Endothelial cell of umbilical vein (primary cell): ENCODE measurements at regions not wholly inside any gene's neighbourhood (a gene's known extent, or its start where the extent isn't known, plus 50 kb on each side); places are given as distances from the start of the nearest gene placed in this dataset.

Experiments
- CTCF ChIP-seq, 2 donors: IDR thresholded peaks; 1 replicate in 1 of 2; 2 replicates in 1 of 2; pipeline ENCODE4 v1.5.1; 2011; ENCODE audit warnings: low read length in 2 of 2, mild to moderate bottlenecking in 2 of 2, moderate library complexity in 2 of 2, control low read depth in 1 of 2, inconsistent platforms in 1 of 2, low read depth in 1 of 2; ENCODE audit not compliant: insufficient read depth in 1 of 2; ENCODE audit errors: extremely low read depth in 1 of 2
- EZH2 ChIP-seq: IDR thresholded peaks from 2 replicates; pipeline ENCODE4 v1.6.1; 2012; ENCODE audit warnings: borderline replicate concordance, low read depth, mild to moderate bottlenecking, moderate library complexity, low read length, inconsistent platforms; ENCODE audit not compliant: severe bottlenecking
- JUN ChIP-seq: IDR thresholded peaks from 2 replicates; pipeline ENCODE4 v1.6.1; 2011; ENCODE audit warnings: borderline replicate concordance, low read depth; ENCODE audit not compliant: insufficient read length, insufficient read depth

GRCh38 chr22:47678636-47679287 lies 916.3 kb downstream of the TBC1D22A start:
- no peak for TF ChIP-seq CTCF (IDR thresholded peaks at IDR 0.05; ENCODE audit: extremely low read depth in 1 of 2, insufficient read depth in 1 of 2, low read depth in 1 of 2, low read length in 2 of 2)
- no peak for TF ChIP-seq EZH2
- no peak for TF ChIP-seq JUN
